Neutrophil (primary cell): ENCODE measurements at regions not wholly inside any gene's neighbourhood (a gene's known extent, or its start where the extent isn't known, plus 50 kb on each side); places are given as distances from the start of the nearest gene placed in this dataset.
"Not testable (repeated sequence)": the region's sequence is repeated elsewhere in the genome, so short reads cannot be mapped to it uniquely, and the experiment has no call there.

Experiments
- H3K27ac ChIP-seq: fragments of 200-600 bp; sonication (generic); 2 replicates; pipeline ENCODE4 v1.5.1; 2016; ENCODE audit warnings: mild to moderate bottlenecking, moderate library complexity
- H3K27me3 ChIP-seq: fragments of 200-600 bp; sonication (generic); 2 replicates; pipeline ENCODE4 v1.6.0; 2016; ENCODE audit warnings: mild to moderate bottlenecking
- H3K36me3 ChIP-seq: fragments of 200-600 bp; sonication (generic); 2 replicates; pipeline ENCODE4 v1.5.1; 2017
- H3K4me1 ChIP-seq, 2 experiments: fragments of 200-600 bp in 1 of 2; sonication (generic) in 1 of 2; 1 replicate in 1 of 2; 2 replicates in 1 of 2; pipeline versions ENCODE4 v1.5.1 to v1.6.1; 2013 to 2016; ENCODE audit warnings: low read depth in 1 of 2, low read length in 1 of 2, mild to moderate bottlenecking in 1 of 2, moderate library complexity in 1 of 2; ENCODE audit not compliant: control insufficient read depth in 1 of 2, insufficient read depth in 1 of 2
- H3K4me3 ChIP-seq, 2 experiments: fragments of 200-600 bp in 1 of 2; sonication (generic) in 1 of 2; 1 replicate in 1 of 2; 2 replicates in 1 of 2; pipeline ENCODE4 v1.5.1; 2013 to 2016; ENCODE audit warnings: low read depth in 1 of 2, low read length in 1 of 2, mild to moderate bottlenecking in 1 of 2, moderate library complexity in 1 of 2
- H3K9me3 ChIP-seq: fragments of 200-600 bp; sonication (generic); 2 replicates; pipeline ENCODE4 v1.5.1; 2016
- TF ChIP-seq, protein P1 (sequence below): fragments of 200-600 bp; sonication (generic); IDR thresholded peaks from 2 replicates; pipeline ENCODE4 v1.5.1; 2016; ENCODE audit warnings: antibody characterized with exemption

- no peaks in the 10 kb centered on the region for H3K27me3 ChIP-seq
- no peak overlapping the region for H3K4me3 ChIP-seq
- H3K27ac ChIP-seq: no peak overlapping the region
- H3K9me3 ChIP-seq: no peaks in the 10 kb centered on the region
- H3K36me3 ChIP-seq: no peaks in the 10 kb centered on the region
- no peaks in the 10 kb centered on the region for H3K4me1 ChIP-seq
- TF ChIP-seq, protein P1, sequence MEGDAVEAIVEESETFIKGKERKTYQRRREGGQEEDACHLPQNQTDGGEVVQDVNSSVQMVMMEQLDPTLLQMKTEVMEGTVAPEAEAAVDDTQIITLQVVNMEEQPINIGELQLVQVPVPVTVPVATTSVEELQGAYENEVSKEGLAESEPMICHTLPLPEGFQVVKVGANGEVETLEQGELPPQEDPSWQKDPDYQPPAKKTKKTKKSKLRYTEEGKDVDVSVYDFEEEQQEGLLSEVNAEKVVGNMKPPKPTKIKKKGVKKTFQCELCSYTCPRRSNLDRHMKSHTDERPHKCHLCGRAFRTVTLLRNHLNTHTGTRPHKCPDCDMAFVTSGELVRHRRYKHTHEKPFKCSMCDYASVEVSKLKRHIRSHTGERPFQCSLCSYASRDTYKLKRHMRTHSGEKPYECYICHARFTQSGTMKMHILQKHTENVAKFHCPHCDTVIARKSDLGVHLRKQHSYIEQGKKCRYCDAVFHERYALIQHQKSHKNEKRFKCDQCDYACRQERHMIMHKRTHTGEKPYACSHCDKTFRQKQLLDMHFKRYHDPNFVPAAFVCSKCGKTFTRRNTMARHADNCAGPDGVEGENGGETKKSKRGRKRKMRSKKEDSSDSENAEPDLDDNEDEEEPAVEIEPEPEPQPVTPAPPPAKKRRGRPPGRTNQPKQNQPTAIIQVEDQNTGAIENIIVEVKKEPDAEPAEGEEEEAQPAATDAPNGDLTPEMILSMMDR: no peak
These were observed 195.2 kb upstream of the ARHGEF26 start for GRCh38 chr3:153925841-153926514.

DNA sequence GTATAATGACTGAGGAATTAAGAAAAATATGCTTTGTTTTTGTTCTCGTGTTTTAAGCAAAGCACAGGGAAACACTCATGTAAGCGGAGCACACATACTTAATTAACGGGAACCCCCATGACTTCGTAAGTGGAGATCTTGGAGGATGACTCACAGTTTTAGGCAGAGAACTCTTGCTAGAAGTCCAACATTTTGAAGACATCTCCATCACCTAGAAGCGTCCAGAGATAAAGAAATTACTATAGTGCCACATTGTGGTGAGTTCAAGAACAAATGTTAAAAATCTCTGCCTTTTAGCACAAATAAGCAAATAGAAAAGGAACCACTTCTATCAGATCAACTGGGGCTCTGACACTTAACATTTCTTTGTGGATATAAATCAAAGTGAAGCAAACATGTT, 194.1 kb upstream of the ARHGEF26 start:
- no peaks in the 10 kb centered on the region for H3K4me1 ChIP-seq
- H3K27me3 ChIP-seq: no peaks in the 10 kb centered on the region
- TF ChIP-seq, protein P1: no peak
- H3K4me3 ChIP-seq: no peak overlapping the region
- no peaks in the 10 kb centered on the region for H3K36me3 ChIP-seq
- no peaks in the 10 kb centered on the region for H3K9me3 ChIP-seq
- no peak overlapping the region for H3K27ac ChIP-seq

DNA sequence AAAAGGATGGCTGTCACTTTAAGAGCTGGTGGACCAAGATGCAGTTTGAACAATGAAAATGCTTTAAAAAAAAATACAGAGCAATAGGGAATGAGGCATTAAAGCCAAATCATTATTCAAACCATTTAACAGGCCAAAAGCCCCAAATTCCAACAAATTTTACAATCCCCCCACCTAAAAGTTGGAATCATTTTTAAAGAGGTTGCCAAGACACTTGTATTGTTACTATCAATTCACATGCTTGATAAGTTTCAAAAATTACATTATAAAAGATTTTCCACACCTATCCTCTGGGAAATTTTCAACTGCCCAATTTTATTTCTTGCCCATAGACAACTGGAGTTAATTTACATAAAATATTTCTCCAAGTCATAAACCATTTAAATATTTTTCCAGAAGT, 192.3 kb upstream of the ARHGEF26 start:
- Histone ChIP-seq H3K27me3 (no peaks in the 10 kb centered on the region), H3K27ac (no peak overlapping the region), H3K4me1 (no peaks in the 10 kb centered on the region), H3K36me3 (no peaks in the 10 kb centered on the region), H3K4me3 (no peak overlapping the region), H3K9me3 (no peaks in the 10 kb centered on the region)
- TF ChIP-seq, protein P1: no peak

DNA sequence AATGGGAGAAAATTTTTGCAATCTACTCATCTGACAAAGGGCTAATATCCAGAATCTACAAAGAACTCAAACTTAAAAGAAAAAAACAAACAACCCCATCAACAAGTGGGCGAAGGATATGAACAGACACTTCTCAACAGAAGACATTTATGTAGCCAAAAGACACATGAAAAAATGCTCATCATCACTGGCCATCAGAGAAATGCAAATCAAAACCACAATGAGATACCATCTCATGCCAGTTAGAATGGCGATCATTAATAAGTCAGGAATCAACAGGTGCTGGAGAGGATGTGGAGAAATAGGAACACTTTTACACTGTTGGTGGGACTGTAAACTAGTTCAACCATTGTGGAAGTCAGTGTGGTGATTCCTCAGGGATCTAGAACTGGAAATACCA, 187.7 kb upstream of the ARHGEF26 start:
- not testable (repeated sequence) for H3K4me3 ChIP-seq, H3K36me3 ChIP-seq, H3K27ac ChIP-seq, H3K27me3 ChIP-seq, H3K4me1 ChIP-seq, H3K9me3 ChIP-seq

DNA sequence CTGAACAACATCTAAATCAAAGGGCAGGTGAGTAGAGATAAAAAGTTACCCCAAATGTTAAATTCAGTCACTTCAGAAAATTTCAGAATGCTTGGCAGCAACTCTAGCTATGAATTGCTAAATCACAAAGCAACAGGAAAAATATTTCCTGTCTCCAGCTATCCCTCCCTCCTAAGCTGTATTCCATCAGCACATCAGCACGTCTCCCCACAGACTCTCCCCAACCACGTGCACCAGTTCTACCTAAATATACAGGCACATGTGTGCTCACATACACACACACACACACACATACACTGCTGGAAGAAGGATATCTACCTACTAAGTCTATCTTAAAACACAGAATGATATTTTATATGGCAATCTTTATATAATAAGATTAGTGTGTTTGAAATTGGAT, 177.1 kb upstream of the ARHGEF26 start:
- Histone ChIP-seq H3K27me3 (no peaks in the 10 kb centered on the region), H3K9me3 (no peaks in the 10 kb centered on the region), H3K27ac (no peak overlapping the region), H3K4me3 (no peak overlapping the region), H3K4me1 (no peaks in the 10 kb centered on the region), H3K36me3 (no peaks in the 10 kb centered on the region)
- TF ChIP-seq, protein P1: no peak

DNA sequence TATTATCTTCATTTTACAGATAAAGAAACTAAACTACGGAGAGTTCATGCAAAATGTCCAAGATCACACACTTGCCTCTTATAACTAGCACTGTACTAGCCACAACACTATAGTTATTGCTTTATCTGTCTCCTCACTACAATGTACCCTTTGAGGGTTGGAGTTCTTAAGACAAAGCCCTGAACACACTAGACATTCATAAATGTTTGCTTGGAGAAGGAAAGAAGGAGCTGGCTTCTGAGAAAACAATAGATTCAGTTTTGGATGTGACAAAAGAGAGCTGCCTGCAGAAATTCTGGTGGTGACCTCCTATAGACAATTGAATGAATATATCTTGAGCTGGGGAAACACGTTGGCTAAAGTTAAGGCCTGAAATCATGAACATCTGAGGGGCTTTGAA, 169.9 kb upstream of the ARHGEF26 start:
- Histone ChIP-seq H3K9me3 (no peaks in the 10 kb centered on the region), H3K36me3 (no peaks in the 10 kb centered on the region), H3K4me3 (no peak overlapping the region), H3K27me3 (no peaks in the 10 kb centered on the region), H3K4me1 (no peaks in the 10 kb centered on the region), H3K27ac (no peak overlapping the region)
- TF ChIP-seq, protein P1: no peak
